HEK293 (cell line): ENCODE measurements at regions not wholly inside any gene's neighbourhood (a gene's known extent, or its start where the extent isn't known, plus 50 kb on each side); places are given as distances from the start of the nearest gene placed in this dataset.

Experiments used
- CTCF ChIA-PET: fragments of 350-600 bp; formaldehyde crosslinking; extraction: SDS; loops from one replicate; lab custom pipeline; 2021; ENCODE audit warnings: antibody characterized with exemption; lab: Yijun Ruan, JAX
- POLR2A ChIA-PET: fragments of 300-600 bp; formaldehyde crosslinking; extraction: SDS; loops from one replicate; lab custom pipeline; 2020; ENCODE audit warnings: antibody characterized with exemption, inconsistent platforms; lab: Yijun Ruan, JAX
- H3K27ac ChIP-seq: fragments of 200-500 bp; sonication (Bioruptor generic); 2 replicates; pipeline ENCODE4 v1.5.1; 2014; ENCODE audit warnings: low read depth, low read length, control low read depth, inconsistent platforms; ENCODE audit errors: extremely low read depth
- H3K36me3 ChIP-seq, 2 experiments: fragments of 200-500 bp in 1 of 2; sonication (Bioruptor generic) in 1 of 2; 1 replicate in 1 of 2; 2 replicates in 1 of 2; pipeline ENCODE4 v1.5.1; 2014 to 2017; ENCODE audit warnings: inconsistent platforms in 2 of 2, low read length in 2 of 2; ENCODE audit not compliant: control insufficient read depth in 2 of 2, insufficient read depth in 1 of 2
- H3K4me1 ChIP-seq: fragments of 200-500 bp; sonication (Bioruptor generic); 2 replicates; pipeline ENCODE4 v1.5.1; 2014; ENCODE audit warnings: mild to moderate bottlenecking, low read length, inconsistent platforms; ENCODE audit not compliant: control insufficient read depth, insufficient read depth
- H3K4me3 ChIP-seq: 2 replicates; pipeline ENCODE4 v1.5.1; 2011; ENCODE audit warnings: low read depth, mild to moderate bottlenecking, control low read depth, low read length, moderate library complexity
- H3K9me3 ChIP-seq: fragments of 200-500 bp; sonication (Bioruptor generic); 2 replicates; pipeline ENCODE4 v1.5.1; 2014; ENCODE audit warnings: low read depth, low read length, inconsistent platforms; ENCODE audit not compliant: control insufficient read depth, insufficient read depth
- EGR2 ChIP-seq: fragments of 450-650 bp; formaldehyde crosslinking; IDR thresholded peaks from 2 replicates; pipeline ENCODE4 v1.5.1; 2016; ENCODE audit warnings: low read depth, missing biosample characterization, missing genetic modification characterization
- KLF17 ChIP-seq: fragments of 450-650 bp; formaldehyde crosslinking; IDR thresholded peaks from 2 replicates; pipeline ENCODE4 v1.5.1; 2016; ENCODE audit warnings: missing biosample characterization, missing genetic modification characterization
- ZFHX2 ChIP-seq: fragments of 450-650 bp; formaldehyde crosslinking; conservative IDR thresholded peaks from 2 replicates; pipeline ENCODE4 v1.5.1; 2016; ENCODE audit warnings: missing biosample characterization, missing genetic modification characterization
- ZNF239 ChIP-seq: fragments of 450-650 bp; formaldehyde crosslinking; IDR thresholded peaks from 2 replicates; pipeline ENCODE4 v1.5.1; 2016; ENCODE audit warnings: missing biosample characterization, missing genetic modification characterization
- ZNF394 ChIP-seq: fragments of 450-650 bp; formaldehyde crosslinking; IDR thresholded peaks from 2 replicates; pipeline ENCODE4 v1.5.1; 2016; ENCODE audit warnings: missing biosample characterization, missing genetic modification characterization, mild to moderate bottlenecking, moderate library complexity, borderline replicate concordance
- ZNF416 ChIP-seq: fragments of 450-650 bp; formaldehyde crosslinking; IDR thresholded peaks from 2 replicates; pipeline ENCODE4 v1.5.1; 2016; ENCODE audit warnings: missing biosample characterization, missing genetic modification characterization
- ZNF585B ChIP-seq: fragments of 450-650 bp; formaldehyde crosslinking; IDR thresholded peaks from 2 replicates; pipeline ENCODE4 v1.5.1; 2016; ENCODE audit warnings: missing biosample characterization, missing genetic modification characterization
- TF ChIP-seq, protein P1 (sequence below): fragments of 450-650 bp; formaldehyde crosslinking; IDR thresholded peaks from 2 replicates; pipeline ENCODE4 v1.5.1; 2016; ENCODE audit warnings: missing biosample characterization, missing genetic modification characterization

- no peaks in the 10 kb centered on the region for H3K36me3 ChIP-seq
- H3K27ac ChIP-seq = no peak overlapping the region
- CTCF ChIA-PET = interaction anchor here (0.6 kb wide), 1 partner anchor 921 kb away, joined by 4 read pairs; no protein-coding TSS in a partner anchor
- no peaks in the 10 kb centered on the region for H3K9me3 ChIP-seq
- TF ChIP-seq ZFHX2 (tag by site-specific recombination) = peak; percentile 67
- no peak for TF ChIP-seq ZNF239 (tag by site-specific recombination)
- no peak for TF ChIP-seq ZNF394
- TF ChIP-seq EGR2 (tag by site-specific recombination) = peak; percentile 64; the same call in 1 of the 2 replicates
- TF ChIP-seq, all 188 proteins: peak for 2
- Histone ChIP-seq H3K4me1 (no peaks in the 10 kb centered on the region), H3K4me3 (no peak overlapping the region)
- POLR2A ChIA-PET = no interaction called here
Measured at GRCh38 chr11:119780222-119780953, 51.4 kb upstream of the NECTIN1 start.

DNA sequence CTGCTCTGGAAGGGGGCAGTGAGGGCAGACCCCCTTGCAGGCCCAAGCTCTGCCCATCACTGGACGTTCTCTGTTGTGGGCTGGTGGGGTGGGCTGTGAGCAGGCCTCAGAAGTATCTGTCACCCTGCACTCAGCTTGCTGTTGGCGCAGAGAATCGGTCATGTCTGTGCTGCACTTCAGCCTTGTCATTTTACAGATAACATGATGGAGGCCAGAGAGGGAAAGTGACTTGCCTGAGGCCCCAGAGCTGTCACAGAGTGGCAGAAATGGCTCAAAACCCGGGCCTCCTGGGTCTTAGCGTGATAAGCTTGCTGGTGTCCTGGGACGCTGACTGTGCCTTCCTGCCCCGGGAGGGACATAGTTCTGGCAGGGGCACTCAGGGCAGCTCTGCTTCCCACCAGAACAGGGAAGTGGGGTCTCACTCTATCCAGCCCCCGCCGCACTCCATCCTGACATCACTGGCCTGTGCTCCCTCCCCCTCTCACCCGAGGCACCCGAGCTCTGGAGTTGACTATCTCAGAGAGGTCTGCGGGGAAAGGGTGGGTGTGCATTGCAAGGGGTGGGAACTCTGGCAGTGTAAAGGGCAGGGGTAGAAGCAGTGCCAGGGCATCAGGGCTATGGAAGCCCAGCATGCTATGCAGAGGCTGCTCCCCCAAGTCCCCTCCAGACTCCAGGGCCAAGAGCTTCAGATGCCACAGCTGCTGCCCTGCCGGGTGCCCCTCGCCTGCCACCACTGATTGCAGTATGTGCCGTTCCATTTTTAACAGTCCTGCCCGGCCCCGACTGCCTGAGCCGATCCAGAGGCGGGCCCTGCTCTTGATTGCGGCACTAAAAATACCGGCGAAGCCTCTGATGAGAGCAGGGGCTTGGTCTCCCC, 50.4 kb upstream of the NECTIN1 start:
- no peak overlapping the region for H3K27ac ChIP-seq
- TF ChIP-seq ZNF585B (tag by site-specific recombination) (no peak), KLF17 (tag by site-specific recombination) (no peak), ZNF416 (no peak)
- TF ChIP-seq, protein P1, sequence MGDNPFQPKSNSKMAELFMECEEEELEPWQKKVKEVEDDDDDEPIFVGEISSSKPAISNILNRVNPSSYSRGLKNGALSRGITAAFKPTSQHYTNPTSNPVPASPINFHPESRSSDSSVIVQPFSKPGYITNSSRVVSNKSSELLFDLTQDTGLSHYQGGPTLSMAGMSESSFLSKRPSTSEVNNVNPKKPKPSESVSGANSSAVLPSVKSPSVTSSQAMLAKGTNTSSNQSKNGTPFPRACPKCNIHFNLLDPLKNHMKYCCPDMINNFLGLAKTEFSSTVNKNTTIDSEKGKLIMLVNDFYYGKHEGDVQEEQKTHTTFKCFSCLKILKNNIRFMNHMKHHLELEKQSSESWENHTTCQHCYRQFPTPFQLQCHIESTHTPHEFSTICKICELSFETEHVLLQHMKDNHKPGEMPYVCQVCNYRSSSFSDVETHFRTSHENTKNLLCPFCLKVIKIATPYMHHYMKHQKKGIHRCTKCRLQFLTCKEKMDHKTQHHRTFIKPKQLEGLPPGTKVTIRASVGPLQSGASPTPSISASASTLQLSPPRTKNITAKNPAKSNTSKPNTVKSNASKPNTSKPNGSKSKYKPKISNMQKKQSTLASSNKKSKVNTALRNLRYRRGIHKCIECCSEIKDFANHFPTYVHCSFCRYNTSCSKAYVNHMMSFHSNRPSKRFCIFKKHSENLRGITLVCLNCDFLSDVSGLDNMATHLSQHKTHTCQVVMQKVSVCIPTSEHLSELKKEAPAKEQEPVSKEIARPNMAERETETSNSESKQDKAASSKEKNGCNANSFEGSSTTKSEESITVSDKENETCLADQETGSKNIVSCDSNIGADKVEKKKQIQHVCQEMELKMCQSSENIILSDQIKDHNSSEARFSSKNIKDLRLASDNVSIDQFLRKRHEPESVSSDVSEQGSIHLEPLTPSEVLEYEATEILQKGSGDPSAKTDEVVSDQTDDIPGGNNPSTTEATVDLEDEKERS (tag by site-specific recombination) = no peak
- no peak overlapping the region for H3K4me3 ChIP-seq
- no peaks in the 10 kb centered on the region for H3K36me3 ChIP-seq
- no peaks in the 10 kb centered on the region for H3K4me1 ChIP-seq
- ChIA-PET CTCF (no interaction called here), POLR2A (no interaction called here)
- H3K9me3 ChIP-seq = no peaks in the 10 kb centered on the region
